Middle frontal gyrus (tissue), 1 donor: ENCODE measurements at regions not wholly inside any gene's neighbourhood (a gene's known extent, or its start where the extent isn't known, plus 50 kb on each side); places are given as distances from the start of the nearest gene placed in this dataset.
"Not testable (repeated sequence)": the region's sequence is repeated elsewhere in the genome, so short reads cannot be mapped to it uniquely, and the experiment has no call there.

Experiments used
- DNase-seq: peaks from one replicate; pipeline ENCODE4 v3.0.0-alpha.2; 2015; ENCODE audit warnings: low spot score; ENCODE audit errors: extremely low spot score

DNA sequence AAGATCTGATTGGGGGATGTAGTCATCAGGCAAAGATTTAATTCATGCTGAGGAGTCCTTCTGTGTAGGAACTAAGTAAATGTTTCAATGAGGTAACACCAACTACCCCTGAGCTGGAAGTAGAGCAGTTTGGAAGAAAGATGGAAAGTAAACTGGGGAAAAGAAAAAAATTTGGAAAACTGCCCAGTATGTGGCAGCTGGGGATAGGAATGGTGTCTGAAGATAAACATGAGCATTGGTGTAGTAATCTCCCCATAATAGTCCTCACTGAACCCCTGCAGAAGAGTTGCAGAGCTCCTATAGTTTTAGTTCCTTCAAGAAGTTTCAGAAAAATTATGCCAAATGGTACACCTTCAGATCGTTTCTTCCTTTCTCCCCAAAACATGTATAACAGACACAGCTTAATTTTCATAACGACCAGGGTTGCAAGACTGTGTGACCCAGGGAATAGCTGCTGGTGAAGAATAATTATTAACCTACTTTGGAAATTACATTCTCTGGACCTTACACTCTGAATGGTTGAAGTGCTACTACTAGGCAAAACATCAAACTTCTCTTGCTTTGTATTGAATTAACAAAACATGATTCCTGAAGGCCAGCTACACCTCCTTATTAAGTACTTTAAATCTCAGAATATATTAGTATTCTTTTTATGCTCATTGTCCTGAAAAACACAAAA, 446.4 kb upstream of the NRG3 start:
- no peak for DNase-seq

DNA sequence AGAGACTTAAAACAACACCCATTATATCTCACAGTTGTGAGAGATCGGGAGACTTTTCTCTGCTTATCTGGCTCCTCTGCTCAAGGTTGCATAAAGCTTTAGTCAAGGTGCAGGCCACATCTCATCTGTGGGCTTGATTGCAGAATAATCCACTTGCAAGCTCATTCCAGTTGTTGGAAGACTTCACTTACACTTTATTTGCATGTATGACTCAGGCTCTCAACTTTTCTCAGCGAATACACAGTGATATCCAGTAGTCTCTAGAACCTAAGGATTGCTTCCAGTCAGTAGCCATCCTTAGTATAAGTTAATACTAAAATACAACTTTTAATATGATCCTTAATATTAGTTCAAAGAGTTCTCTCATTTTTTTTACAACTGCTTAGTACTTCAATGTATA, 435.5 kb upstream of the NRG3 start:
- DNase-seq, result no peak

DNA sequence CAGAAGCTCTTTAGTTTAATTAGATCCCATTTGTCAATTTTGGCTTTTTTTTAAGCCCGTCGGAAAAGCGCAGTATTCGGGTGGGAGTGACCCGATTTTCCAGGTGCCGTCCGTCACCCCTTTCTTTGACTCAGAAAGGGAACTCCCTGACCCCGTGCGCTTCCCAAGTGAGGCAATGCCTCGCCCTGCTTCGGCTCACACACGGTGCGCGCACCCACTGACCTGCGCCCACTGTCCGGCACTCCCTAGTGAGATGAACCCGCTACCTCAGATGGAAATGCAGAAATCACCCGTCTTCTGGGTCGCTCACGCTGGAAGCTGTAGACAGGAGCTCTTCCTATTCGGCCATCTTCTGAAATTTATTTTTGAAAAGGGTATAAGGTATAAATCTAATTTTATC, 433.4 kb upstream of the NRG3 start:
- DNase-seq, result not testable (repeated sequence)

- DNase-seq, result no peak
Measured at GRCh38 chr10:81444242-81444929, 430.6 kb upstream of the NRG3 start.

GRCh38 chr10:81450651-81451050, 424.3 kb upstream of the NRG3 start:
- no peak for DNase-seq

GRCh38 chr10:81472927-81473470, 402.0 kb upstream of the NRG3 start:
- no peak for DNase-seq

DNA sequence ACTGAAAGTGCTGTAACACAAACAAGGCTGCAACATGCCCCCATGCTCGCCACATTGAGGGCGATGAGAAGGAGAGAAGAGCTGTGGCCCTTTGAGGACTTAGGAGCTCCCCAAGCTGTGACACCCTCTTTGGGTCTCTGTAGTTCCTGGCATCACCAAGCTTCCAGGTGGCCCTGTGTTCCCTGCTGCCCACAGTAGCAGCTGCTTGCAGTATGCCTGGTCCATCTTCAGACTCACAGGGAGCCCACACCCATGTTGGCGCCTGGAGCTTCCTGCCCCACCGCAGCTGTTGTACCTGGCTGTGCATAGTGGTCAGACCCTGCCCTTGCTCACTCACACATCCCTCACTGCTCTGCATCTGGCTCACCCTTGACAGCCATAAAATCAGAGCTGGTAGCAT, 401.2 kb upstream of the NRG3 start:
- DNase-seq, result no peak

DNA sequence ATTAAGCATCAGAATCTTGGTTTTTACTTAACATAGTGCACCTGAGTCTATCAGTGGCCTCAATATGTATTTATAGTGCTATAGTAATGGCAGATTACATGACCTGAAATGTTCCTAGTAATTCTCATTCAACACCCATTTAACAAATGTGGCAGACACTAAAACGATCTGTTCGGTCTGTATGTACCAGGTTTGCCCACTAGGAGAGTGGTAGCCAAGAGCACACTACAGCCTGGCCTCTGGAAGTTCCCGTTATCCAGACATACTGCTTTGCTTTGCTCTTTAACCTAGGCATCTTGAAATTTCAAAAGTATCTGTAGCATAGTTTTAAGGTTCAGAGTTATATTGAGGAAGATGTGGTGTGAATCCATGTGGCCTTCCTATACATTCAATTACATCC, 395.7 kb upstream of the NRG3 start:
- DNase-seq, result no peak

GRCh38 chr10:81496626-81497025, 378.4 kb upstream of the NRG3 start:
- no peak for DNase-seq

GRCh38 chr10:81498011-81498551, 376.9 kb upstream of the NRG3 start:
- DNase-seq, result no peak

- no peak for DNase-seq
Measured at GRCh38 chr10:81502677-81503359, 372.2 kb upstream of the NRG3 start.

DNA sequence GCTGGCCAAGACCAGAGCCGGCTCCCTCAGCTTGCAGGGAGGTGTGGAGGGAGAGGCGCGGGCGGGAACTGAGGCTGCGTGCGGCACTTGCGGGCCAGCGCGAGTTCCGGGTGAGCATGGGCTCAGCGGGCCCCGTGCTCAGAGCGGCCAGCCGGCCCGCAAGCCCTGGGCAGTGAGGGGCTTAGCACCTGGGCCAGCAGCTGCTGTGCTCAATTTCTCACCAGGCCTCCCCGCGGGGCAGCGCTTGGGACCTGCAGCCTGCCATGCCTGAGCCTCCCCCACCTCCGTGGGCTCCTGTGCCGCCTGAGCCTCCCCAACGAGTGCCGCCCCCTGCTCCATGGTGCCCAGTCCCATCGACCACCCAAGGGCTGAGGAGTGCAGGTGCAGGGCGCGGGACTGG, 369.2 kb upstream of the NRG3 start:
- not testable (repeated sequence) for DNase-seq

DNA sequence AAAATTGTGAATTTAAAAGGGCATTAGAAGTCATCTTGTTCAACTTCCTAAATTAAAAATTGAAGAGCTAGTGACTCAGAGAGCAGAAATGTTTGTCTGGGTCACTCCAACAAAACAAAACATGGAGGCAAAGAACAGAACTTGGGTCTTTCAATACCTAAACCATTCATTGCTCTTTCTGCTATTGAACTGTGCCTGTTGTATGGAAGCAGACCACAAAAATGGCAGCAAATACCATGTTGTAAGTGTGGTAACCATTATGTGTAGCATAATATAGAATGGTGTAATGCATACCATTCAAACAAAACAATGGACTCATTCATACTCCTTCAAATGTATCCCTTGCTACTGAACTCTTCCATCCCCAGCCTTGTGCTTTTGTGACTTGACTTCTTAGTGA, 360.2 kb upstream of the NRG3 start:
- DNase-seq, result no peak

GRCh38 chr10:81520688-81521087, 354.3 kb upstream of the NRG3 start:
- DNase-seq, result no peak

- no peak for DNase-seq
Measured at GRCh38 chr10:81524467-81524866, 350.5 kb upstream of the NRG3 start.

GRCh38 chr10:81532403-81532802, 342.6 kb upstream of the NRG3 start:
- DNase-seq, result no peak

GRCh38 chr10:81534991-81535390, 340.0 kb upstream of the NRG3 start:
- DNase-seq, result no peak

GRCh38 chr10:81541517-81541916, 333.5 kb upstream of the NRG3 start:
- no peak for DNase-seq

DNA sequence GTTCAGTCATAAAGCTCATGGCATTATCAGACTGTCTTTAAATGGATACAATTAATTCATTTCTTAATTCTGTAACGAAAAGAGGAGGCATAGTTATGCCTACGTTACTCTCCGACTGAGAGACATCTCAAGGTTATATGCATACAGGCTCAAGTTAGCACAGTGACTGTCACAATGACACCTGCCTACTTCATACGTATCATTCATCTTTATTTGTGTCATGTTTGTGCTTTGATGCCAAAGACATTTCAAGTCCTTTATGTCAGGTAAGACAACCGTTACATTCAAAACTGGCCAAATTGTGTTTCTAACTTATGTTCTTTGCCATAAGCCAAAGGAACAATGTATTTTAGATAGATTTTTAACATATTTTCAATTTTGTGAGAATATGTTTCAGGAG, 328.8 kb upstream of the NRG3 start:
- DNase-seq, result no peak

- DNase-seq, result no peak
Measured at GRCh38 chr10:81548160-81548559, 326.8 kb upstream of the NRG3 start.

- DNase-seq, result no peak
Measured at GRCh38 chr10:81564143-81564542, 310.9 kb upstream of the NRG3 start.

DNA sequence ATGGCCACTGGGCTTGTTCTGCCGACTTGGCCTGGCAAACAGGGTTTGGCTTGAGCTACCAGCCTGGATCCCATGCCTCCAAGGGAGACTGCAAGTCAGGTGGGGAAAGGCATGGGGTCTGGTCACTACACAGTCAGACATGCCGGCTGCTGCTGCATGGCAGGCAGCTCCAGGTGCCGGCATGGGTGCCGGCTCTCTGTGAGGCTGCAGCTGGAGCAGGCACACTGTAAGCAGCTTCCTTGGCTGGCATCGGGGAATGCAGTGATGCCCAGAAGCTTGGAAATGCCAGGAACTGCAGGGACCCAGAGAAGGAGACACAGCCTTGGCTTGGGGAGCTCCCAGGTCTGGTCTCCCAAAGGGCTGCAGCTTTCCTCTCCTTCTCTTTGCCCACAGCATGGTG, 305.5 kb upstream of the NRG3 start:
- DNase-seq, result no peak
